GM12878 (cell line): ENCODE measurements at regions not wholly inside any gene's neighbourhood (a gene's known extent, or its start where the extent isn't known, plus 50 kb on each side); places are given as distances from the start of the nearest gene placed in this dataset.

Experiments used
- ETV6 ChIP-seq, 2 experiments: fragments of 450-650 bp in 1 of 2; IDR thresholded peaks in 1 of 2; conservative IDR thresholded peaks in 1 of 2; 2 replicates each; pipeline ENCODE4 v1.6.1; 2014; ENCODE audit warnings: antibody characterized with exemption in 1 of 2, borderline replicate concordance in 1 of 2, low read depth in 1 of 2, mild to moderate bottlenecking in 1 of 2, moderate library complexity in 1 of 2
- POLR2AphosphoS5 ChIP-seq: IDR thresholded peaks from 2 replicates; pipeline ENCODE4 v1.6.1; 2011; ENCODE audit warnings: mild to moderate bottlenecking, low read length, inconsistent platforms
- RAD51 ChIP-seq: fragments of 450-650 bp; IDR thresholded peaks from 2 replicates; pipeline ENCODE4 v1.6.1; 2016; ENCODE audit warnings: moderate library complexity, mild to moderate bottlenecking, inconsistent platforms
- TBL1XR1 ChIP-seq: IDR thresholded peaks from 2 replicates; pipeline ENCODE4 v1.6.1; 2012; ENCODE audit warnings: low read depth, low read length, improper control_type of control experiment
- TCF7 ChIP-seq: IDR thresholded peaks from 2 replicates; pipeline ENCODE4 v1.6.1; 2014; ENCODE audit warnings: antibody characterized with exemption, borderline replicate concordance
- TF ChIP-seq, protein P1 (sequence below): fragments of 450-650 bp; IDR thresholded peaks from 2 replicates; pipeline ENCODE4 v1.6.1; 2017; ENCODE audit warnings: mild to moderate bottlenecking, low read depth, inconsistent platforms; ENCODE audit not compliant: poor library complexity, severe bottlenecking
- TF ChIP-seq, protein P2 (sequence below): fragments of 450-650 bp; IDR thresholded peaks from 2 replicates; pipeline ENCODE4 v1.6.1; 2017; ENCODE audit warnings: borderline replicate concordance
- TF ChIP-seq, protein P3 (sequence below): IDR thresholded peaks from 2 replicates; pipeline ENCODE4 v1.6.1; 2012; ENCODE audit warnings: low read depth, low read length, improper control_type of control experiment

DNA sequence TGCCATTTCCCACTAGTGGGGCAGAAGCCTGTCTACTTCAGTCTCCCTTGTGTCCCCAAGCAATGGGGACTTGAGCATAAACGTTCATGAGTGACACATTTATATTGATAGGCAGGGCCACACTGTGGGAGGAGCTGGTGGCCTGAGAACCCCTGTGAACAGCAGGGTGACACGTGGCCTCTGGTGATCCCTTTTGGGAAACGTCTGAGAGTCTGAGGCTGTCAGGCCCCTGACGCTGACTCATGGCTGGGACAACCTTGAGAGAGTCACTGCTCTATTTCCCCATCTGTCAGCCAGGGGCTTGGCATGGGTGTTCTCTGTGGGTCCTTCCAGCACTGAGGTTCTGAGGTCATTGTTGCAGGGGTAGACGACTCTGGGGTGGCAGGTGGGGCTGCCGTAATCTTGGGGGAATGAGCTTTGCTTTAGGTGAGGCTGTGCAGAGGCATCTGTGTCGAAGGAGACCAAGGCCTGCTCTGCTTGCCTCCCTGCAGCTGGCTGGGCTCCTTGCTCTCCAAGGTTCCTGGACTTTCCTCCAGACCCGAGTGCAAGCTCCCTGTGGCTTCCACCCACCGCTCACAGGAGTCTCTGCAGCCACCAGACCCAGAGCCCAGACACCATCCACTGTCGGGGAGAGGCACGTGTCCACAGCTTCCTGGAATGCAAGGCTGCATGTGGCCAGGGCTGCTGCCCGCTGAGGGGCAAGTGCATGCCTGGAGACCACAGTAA is 54.7 kb downstream of the SMIM38 start (continued):
- TF ChIP-seq, protein P1, sequence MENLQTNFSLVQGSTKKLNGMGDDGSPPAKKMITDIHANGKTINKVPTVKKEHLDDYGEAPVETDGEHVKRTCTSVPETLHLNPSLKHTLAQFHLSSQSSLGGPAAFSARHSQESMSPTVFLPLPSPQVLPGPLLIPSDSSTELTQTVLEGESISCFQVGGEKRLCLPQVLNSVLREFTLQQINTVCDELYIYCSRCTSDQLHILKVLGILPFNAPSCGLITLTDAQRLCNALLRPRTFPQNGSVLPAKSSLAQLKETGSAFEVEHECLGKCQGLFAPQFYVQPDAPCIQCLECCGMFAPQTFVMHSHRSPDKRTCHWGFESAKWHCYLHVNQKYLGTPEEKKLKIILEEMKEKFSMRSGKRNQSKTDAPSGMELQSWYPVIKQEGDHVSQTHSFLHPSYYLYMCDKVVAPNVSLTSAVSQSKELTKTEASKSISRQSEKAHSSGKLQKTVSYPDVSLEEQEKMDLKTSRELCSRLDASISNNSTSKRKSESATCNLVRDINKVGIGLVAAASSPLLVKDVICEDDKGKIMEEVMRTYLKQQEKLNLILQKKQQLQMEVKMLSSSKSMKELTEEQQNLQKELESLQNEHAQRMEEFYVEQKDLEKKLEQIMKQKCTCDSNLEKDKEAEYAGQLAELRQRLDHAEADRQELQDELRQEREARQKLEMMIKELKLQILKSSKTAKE = no peak
- no peak for TF ChIP-seq POLR2AphosphoS5
- TF ChIP-seq TBL1XR1 = no peak
- TF ChIP-seq ETV6 (conservative IDR thresholded peaks at IDR 0.05 in 1 of 2, IDR thresholded peaks at IDR 0.05 in 1 of 2; ENCODE audit: borderline replicate concordance in 1 of 2, low read depth in 1 of 2) = no peak
- peak; percentile 31; the same call in 1 of the 2 replicates for TF ChIP-seq RAD51
- TF ChIP-seq, protein P2, sequence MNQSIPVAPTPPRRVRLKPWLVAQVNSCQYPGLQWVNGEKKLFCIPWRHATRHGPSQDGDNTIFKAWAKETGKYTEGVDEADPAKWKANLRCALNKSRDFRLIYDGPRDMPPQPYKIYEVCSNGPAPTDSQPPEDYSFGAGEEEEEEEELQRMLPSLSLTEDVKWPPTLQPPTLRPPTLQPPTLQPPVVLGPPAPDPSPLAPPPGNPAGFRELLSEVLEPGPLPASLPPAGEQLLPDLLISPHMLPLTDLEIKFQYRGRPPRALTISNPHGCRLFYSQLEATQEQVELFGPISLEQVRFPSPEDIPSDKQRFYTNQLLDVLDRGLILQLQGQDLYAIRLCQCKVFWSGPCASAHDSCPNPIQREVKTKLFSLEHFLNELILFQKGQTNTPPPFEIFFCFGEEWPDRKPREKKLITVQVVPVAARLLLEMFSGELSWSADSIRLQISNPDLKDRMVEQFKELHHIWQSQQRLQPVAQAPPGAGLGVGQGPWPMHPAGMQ = no peak
- no peak for TF ChIP-seq TCF7
- TF ChIP-seq, protein P3, sequence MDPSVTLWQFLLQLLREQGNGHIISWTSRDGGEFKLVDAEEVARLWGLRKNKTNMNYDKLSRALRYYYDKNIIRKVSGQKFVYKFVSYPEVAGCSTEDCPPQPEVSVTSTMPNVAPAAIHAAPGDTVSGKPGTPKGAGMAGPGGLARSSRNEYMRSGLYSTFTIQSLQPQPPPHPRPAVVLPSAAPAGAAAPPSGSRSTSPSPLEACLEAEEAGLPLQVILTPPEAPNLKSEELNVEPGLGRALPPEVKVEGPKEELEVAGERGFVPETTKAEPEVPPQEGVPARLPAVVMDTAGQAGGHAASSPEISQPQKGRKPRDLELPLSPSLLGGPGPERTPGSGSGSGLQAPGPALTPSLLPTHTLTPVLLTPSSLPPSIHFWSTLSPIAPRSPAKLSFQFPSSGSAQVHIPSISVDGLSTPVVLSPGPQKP = no peak
